ENCODE measurements at regions not wholly inside any gene's neighbourhood (a gene's known extent, or its start where the extent isn't known, plus 50 kb on each side); places are given as distances from the start of the nearest gene placed in this dataset.

DNA sequence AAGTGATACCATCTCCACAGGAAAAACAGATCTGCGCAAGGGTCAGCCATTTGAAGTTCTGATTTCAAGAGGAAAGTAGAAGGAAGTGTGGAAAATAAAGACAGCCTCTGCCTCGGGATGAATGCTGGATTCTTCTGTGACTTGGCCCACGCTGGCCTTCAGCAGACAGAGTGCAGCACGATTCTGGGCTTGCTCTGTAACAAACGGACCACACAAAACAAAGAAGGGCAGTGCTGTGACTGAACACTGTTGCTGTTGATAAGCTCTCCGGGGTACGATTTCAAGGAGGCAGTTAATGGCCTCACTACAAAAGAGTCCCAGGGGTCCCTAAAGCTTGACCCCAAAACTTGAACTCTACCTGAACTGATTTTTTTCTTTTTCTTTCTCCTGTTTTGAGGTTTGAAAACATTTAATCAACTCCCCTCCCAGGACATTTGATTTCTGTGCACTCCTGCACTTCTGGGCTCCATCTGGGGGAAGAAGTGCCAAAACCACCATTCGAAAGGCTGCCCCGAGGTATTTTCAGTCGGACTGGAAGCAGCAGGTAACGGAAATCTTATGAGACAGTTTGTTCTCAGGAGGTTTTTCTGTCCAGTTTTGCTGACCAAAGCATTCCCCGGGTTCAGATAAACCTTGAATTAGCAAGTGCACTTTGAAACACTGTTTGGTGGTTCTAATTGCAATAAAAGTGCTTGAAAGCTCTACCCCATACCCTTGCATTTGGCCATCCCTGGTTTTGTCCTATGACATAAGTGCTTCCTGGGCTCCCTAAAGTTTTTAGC lies 189.6 kb downstream of the MYLK4 start:
- H3K79me2 ChIP-seq (ENCODE audit: insufficient read depth, low read length): no peaks in the 10 kb centered on the region
- TF ChIP-seq TMF1 (CRISPR knock-in tag; IDR thresholded peaks at IDR 0.05; ENCODE audit: low read depth): no peak
- TF ChIP-seq HOXD1 (CRISPR knock-in tag; IDR thresholded peaks at IDR 0.05): no peak
- no peak for TF ChIP-seq RBM39 (IDR thresholded peaks at IDR 0.05; ENCODE audit: low read depth, low read length, poor library complexity, severe bottlenecking)
- TF ChIP-seq MAFF (IDR thresholded peaks at IDR 0.05; ENCODE audit: low read depth, low read length): peak; percentile 75
- TF ChIP-seq MAFK (conservative IDR thresholded peaks at IDR 0.05 in 1 of 2, IDR thresholded peaks at IDR 0.05 in 1 of 2; ENCODE audit: low read length in 2 of 2): peak; percentile 83 to 87
- no peak for TF ChIP-seq MIER3 (CRISPR knock-in tag; IDR thresholded peaks at IDR 0.05; ENCODE audit: borderline replicate concordance)
- no peak for TF ChIP-seq ZNF513 (CRISPR knock-in tag; conservative IDR thresholded peaks at IDR 0.05)
- no peak for TF ChIP-seq ZNF788 (CRISPR knock-in tag; IDR thresholded peaks at IDR 0.05; ENCODE audit: borderline replicate concordance)
- no peak for TF ChIP-seq CENPT (CRISPR knock-in tag; IDR thresholded peaks at IDR 0.05; ENCODE audit: low read depth)
- H3K9ac ChIP-seq (ENCODE audit: insufficient read depth, low read depth, low read length): no peak overlapping the region
- DNase-seq (ENCODE audit: low spot score) (no peak), FAIRE-seq (no peak), ATAC-seq (no peak)
- H3K4me3 ChIP-seq (replicated peaks in 1 of 3; ENCODE audit: insufficient read depth in 1 of 3, low read depth in 2 of 3, low read length in 3 of 3): no peak overlapping the region
- H2AFZ ChIP-seq (ENCODE audit: low read length): no peak overlapping the region
- BruUV-seq (replicated peaks): no TSS peak
- peaks cover 29% of the 10 kb centered on the region for H3K4me1 ChIP-seq (ENCODE audit: insufficient read depth, low read length)
- H4K20me1 ChIP-seq (ENCODE audit: insufficient read depth, low read length): no peaks in the 10 kb centered on the region
- POLR2A ChIA-PET: no interaction called here
- in situ Hi-C loops (cut with HindIII; ENCODE audit: extremely low pct_ligation_motif_present, low pct_unique_long_range_greater_than_20kb) (no loop called here), intact Hi-C loops (cut with micrococcal nuclease; ENCODE audit: unreplicated experiment) (no loop called here)
- no peak overlapping the region for H3K27ac ChIP-seq (ENCODE audit: extremely low read length, insufficient read depth, low read length)
- WGBS (ENCODE audit: low lambda C conversion rate): 40% methylated on average over 12 of the region's 12 CpGs
- CTCF ChIA-PET (ENCODE audit: low intra/inter-chr PET ratio, low total read pairs): no interaction called here
- no peak overlapping the region for H3K4me2 ChIP-seq (ENCODE audit: low read depth, low read length)
- no peaks in the 10 kb centered on the region for H3K36me3 ChIP-seq (replicated peaks in 1 of 2; ENCODE audit: control insufficient read depth in 1 of 2, insufficient read depth in 2 of 2, low read length in 2 of 2)
- peaks cover 3 to 71% of the 10 kb centered on the region in 2 experiments; a peak in 4 of 5 replicates for H3K27me3 ChIP-seq (ENCODE audit: control insufficient read depth in 1 of 2, insufficient read depth in 2 of 2, low read length in 2 of 2)
- no peaks in the 10 kb centered on the region for H3K9me3 ChIP-seq (ENCODE audit: low read length)
